ENCODE measurements at regions not wholly inside any gene's neighbourhood (a gene's known extent, or its start where the extent isn't known, plus 50 kb on each side); places are given as distances from the start of the nearest gene placed in this dataset.

DNA sequence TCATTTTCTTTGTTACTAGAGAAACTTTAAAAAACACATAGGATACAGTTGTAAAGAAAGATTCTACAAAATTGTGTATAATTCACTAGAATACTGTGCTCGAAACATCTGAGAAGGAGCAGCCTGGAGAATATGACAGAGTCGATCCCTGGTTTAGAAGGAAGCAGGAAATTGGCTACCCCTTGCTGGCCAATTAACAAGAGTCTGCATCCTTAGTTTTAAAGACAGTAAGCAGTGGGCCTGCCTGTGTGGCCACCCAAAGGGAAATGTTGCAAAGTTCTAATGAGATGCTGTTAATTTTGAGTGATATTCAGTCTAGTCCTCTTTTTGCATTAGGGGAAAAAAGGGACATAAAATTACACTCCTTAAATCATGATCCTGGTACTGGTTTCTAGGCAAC lies 988.6 kb downstream of the PCDH17 start:
- H3K27ac ChIP-seq (ENCODE audit: low read length in 2 of 2) = no peak overlapping the region
- no peak overlapping the region for H3K9ac ChIP-seq (ENCODE audit: low read length)
- no peaks in the 10 kb centered on the region for H3K4me1 ChIP-seq (ENCODE audit: control insufficient read depth in 2 of 2, insufficient read depth in 2 of 2, low read length in 2 of 2)
- H3K9me3 Mint-ChIP-seq (ENCODE audit: insufficient read depth) = no peaks in the 10 kb centered on the region
- H3K79me2 ChIP-seq (ENCODE audit: control insufficient read depth, insufficient read depth, low read length) = no peaks in the 10 kb centered on the region
- no peaks in the 10 kb centered on the region for H3K4me1 Mint-ChIP-seq
- intact Hi-C loops (cut with micrococcal nuclease) = no loop called here
- ChIA-PET POLR2A (no interaction called here), CTCF (interaction anchor here (0.7 kb wide), 1 partner anchor 302 kb away, joined by 3 read pairs; no protein-coding TSS in a partner anchor)
- H3K4me2 ChIP-seq (replicated peaks; ENCODE audit: low read depth, low read length, poor library complexity, severe bottlenecking) = no peak overlapping the region
- no peak overlapping the region for H3K4me3 ChIP-seq (ENCODE audit: control extremely low read depth in 1 of 5, extremely low read depth in 1 of 5, insufficient read depth in 1 of 5, low read depth in 2 of 5, low read length in 4 of 5)
- no peak overlapping the region for H2AFZ ChIP-seq (ENCODE audit: insufficient read depth, low read depth, low read length, poor library complexity, severe bottlenecking)
- H3K27me3 ChIP-seq (replicated peaks in 1 of 4; ENCODE audit: control extremely low read depth in 1 of 4, control insufficient read depth in 3 of 4, insufficient read depth in 4 of 4, low read length in 3 of 4) = no peaks in the 10 kb centered on the region
- peaks cover 0 to 6% (median 2%) of the 10 kb centered on the region in 3 donors for H3K9me3 ChIP-seq (ENCODE audit: control extremely low read depth in 1 of 3, control insufficient read depth in 2 of 3, insufficient read depth in 1 of 3, low read length in 2 of 3)
- no peak overlapping the region for H3K27ac Mint-ChIP-seq
- 84% methylated on average over 2 of the region's 2 CpGs for WGBS (ENCODE audit: insufficient coverage)
- no peak for TF ChIP-seq EZH2 (IDR thresholded peaks at IDR 0.05; ENCODE audit: borderline replicate concordance, insufficient read depth, low read depth, low read length, poor library complexity, severe bottlenecking)
- no peak for TF ChIP-seq CTCF (IDR thresholded peaks at IDR 0.05)
- no peak overlapping the region for H3K4me3 Mint-ChIP-seq
- no peaks in the 10 kb centered on the region for H3K27me3 Mint-ChIP-seq
- ATAC-seq (ENCODE audit: low read depth) (no peak), DNase-seq (no peak)
- H4K20me1 ChIP-seq (ENCODE audit: control insufficient read depth, insufficient read depth, low read length, poor library complexity, severe bottlenecking) = no peaks in the 10 kb centered on the region
- H3K36me3 ChIP-seq (replicated peaks in 1 of 2; ENCODE audit: control extremely low read depth in 1 of 2, control insufficient read depth in 1 of 2, extremely low read depth in 1 of 2, insufficient read depth in 2 of 2, low read length in 1 of 2) = no peaks in the 10 kb centered on the region

DNA sequence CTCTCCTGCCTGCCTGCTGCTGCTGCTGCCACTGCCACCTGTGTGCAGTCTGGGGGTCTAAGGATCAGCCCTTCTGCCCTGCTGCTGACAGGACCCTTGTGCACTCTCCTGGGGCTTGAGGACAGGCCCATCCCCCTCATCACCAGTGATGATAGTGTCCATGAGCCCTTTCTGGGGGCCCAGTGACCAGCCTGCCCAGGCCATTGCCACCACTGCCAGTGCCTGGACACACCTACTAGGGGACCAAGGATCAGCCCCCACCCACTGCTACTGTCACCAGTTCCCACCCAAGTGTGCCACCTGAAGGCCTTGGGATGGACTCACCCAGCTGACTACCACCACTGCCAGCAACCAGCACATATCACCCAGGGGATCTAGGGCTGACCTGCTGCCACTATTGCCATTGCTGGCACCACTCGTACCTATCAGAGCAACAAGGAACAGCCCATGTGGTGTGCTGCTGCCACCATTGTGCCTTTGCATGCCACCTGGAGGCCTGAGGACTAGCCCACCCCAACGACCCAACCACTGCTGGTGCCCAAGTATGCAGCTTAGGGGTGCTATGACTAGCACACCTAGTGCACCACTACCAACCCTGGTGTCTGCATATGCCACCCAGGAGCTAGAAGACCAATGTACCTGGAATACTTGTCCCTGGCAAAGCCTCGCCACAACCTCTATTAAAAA lies 994.3 kb downstream of the PCDH17 start:
- TF ChIP-seq CTCF (IDR thresholded peaks at IDR 0.05) (no peak), EZH2 (IDR thresholded peaks at IDR 0.05; ENCODE audit: borderline replicate concordance, insufficient read depth, low read depth, low read length, poor library complexity, severe bottlenecking) (no peak)
- no peak overlapping the region for H3K9ac ChIP-seq (ENCODE audit: low read length)
- ChIA-PET CTCF (no interaction called here), POLR2A (no interaction called here)
- 84% methylated on average over 2 of the region's 3 CpGs for WGBS (ENCODE audit: insufficient coverage)
- H3K27me3 Mint-ChIP-seq = no peaks in the 10 kb centered on the region
- H3K4me3 Mint-ChIP-seq = no peak overlapping the region
- intact Hi-C loops (cut with micrococcal nuclease) = no loop called here
- H3K9me3 ChIP-seq (ENCODE audit: control extremely low read depth in 1 of 3, control insufficient read depth in 2 of 3, insufficient read depth in 1 of 3, low read length in 2 of 3) = peaks cover 0 to 16% (median 2%) of the 10 kb centered on the region in 3 donors
- no peak for ATAC-seq (ENCODE audit: low read depth)
- no peaks in the 10 kb centered on the region for H3K4me1 ChIP-seq (ENCODE audit: control insufficient read depth in 2 of 2, insufficient read depth in 2 of 2, low read length in 2 of 2)
- no peak overlapping the region for H3K4me2 ChIP-seq (replicated peaks; ENCODE audit: low read depth, low read length, poor library complexity, severe bottlenecking)
- DNase-seq = no peak
- peaks cover 3% of the 10 kb centered on the region for H3K9me3 Mint-ChIP-seq (ENCODE audit: insufficient read depth)
- H2AFZ ChIP-seq (ENCODE audit: insufficient read depth, low read depth, low read length, poor library complexity, severe bottlenecking) = no peak overlapping the region
- H3K27ac ChIP-seq (ENCODE audit: low read length in 2 of 2) = no peak overlapping the region
- no peak overlapping the region for H3K27ac Mint-ChIP-seq
- no peaks in the 10 kb centered on the region for H4K20me1 ChIP-seq (ENCODE audit: control insufficient read depth, insufficient read depth, low read length, poor library complexity, severe bottlenecking)
- H3K36me3 ChIP-seq (replicated peaks in 1 of 2; ENCODE audit: control extremely low read depth in 1 of 2, control insufficient read depth in 1 of 2, extremely low read depth in 1 of 2, insufficient read depth in 2 of 2, low read length in 1 of 2) = no peaks in the 10 kb centered on the region
- H3K4me1 Mint-ChIP-seq = no peaks in the 10 kb centered on the region
- H3K79me2 ChIP-seq (ENCODE audit: control insufficient read depth, insufficient read depth, low read length) = no peaks in the 10 kb centered on the region
- H3K4me3 ChIP-seq (ENCODE audit: control extremely low read depth in 1 of 5, extremely low read depth in 1 of 5, insufficient read depth in 1 of 5, low read depth in 2 of 5, low read length in 4 of 5) = no peak overlapping the region
- no peaks in the 10 kb centered on the region for H3K27me3 ChIP-seq (replicated peaks in 1 of 4; ENCODE audit: control extremely low read depth in 1 of 4, control insufficient read depth in 3 of 4, insufficient read depth in 4 of 4, low read length in 3 of 4)
